HG02798 (cell line): ENCODE measurements at regions not wholly inside any gene's neighbourhood (a gene's known extent, or its start where the extent isn't known, plus 50 kb on each side); places are given as distances from the start of the nearest gene placed in this dataset.

ENCODE experiments used
- ATAC-seq: cut with Tn5 transposase; IDR thresholded peaks from one replicate; pipeline ENCODE4 v1.9.1; 2021; ENCODE audit warnings: mild to moderate bottlenecking; ENCODE audit not compliant: unreplicated experiment, poor library complexity

GRCh38 chr5:135236228-135236907 lies 162.7 kb downstream of the MACROH2A1 start:
- no peak for ATAC-seq

- no peak for ATAC-seq
These were observed 163.3 kb downstream of the MACROH2A1 start for GRCh38 chr5:135235551-135236227.

- ATAC-seq, result no peak
These were observed 164.2 kb downstream of the MACROH2A1 start for GRCh38 chr5:135234666-135235401.

GRCh38 chr5:135234242-135234641 lies 164.8 kb downstream of the MACROH2A1 start:
- ATAC-seq, result no peak

GRCh38 chr5:135233477-135233876 lies 165.6 kb downstream of the MACROH2A1 start:
- no peak for ATAC-seq

- ATAC-seq, result no peak
These were observed 166.1 kb downstream of the MACROH2A1 start for GRCh38 chr5:135232958-135233357.

GRCh38 chr5:135231289-135231688 lies 167.7 kb downstream of the MACROH2A1 start:
- ATAC-seq, result no peak

- ATAC-seq, result no peak
These were observed 168.6 kb downstream of the MACROH2A1 start for GRCh38 chr5:135230251-135230925.

- ATAC-seq, result no peak
These were observed 169.3 kb downstream of the MACROH2A1 start for GRCh38 chr5:135229679-135230132.

GRCh38 chr5:135229122-135229521 lies 169.9 kb downstream of the MACROH2A1 start:
- ATAC-seq, result no peak

- no peak for ATAC-seq
These were observed 170.8 kb downstream of the MACROH2A1 start for GRCh38 chr5:135228222-135228621.

- ATAC-seq, result no peak
These were observed 171.7 kb downstream of the MACROH2A1 start for GRCh38 chr5:135227064-135228022.

GRCh38 chr5:135225856-135226560 lies 173.0 kb downstream of the MACROH2A1 start:
- ATAC-seq, result no peak

- no peak for ATAC-seq
These were observed 175.0 kb downstream of the MACROH2A1 start for GRCh38 chr5:135223891-135224625.

- ATAC-seq, result no peak
These were observed 175.6 kb downstream of the MACROH2A1 start for GRCh38 chr5:135223404-135223803.

- no peak for ATAC-seq
These were observed 176.3 kb downstream of the MACROH2A1 start for GRCh38 chr5:135222771-135223170.

GRCh38 chr5:135222171-135222681 lies 176.8 kb downstream of the MACROH2A1 start:
- ATAC-seq, result no peak

- ATAC-seq, result no peak
These were observed 177.3 kb downstream of the MACROH2A1 start for GRCh38 chr5:135221696-135222095.
